SK-N-SH (cell line): ENCODE measurements at regions not wholly inside any gene's neighbourhood (a gene's known extent, or its start where the extent isn't known, plus 50 kb on each side); places are given as distances from the start of the nearest gene placed in this dataset.
"Not testable (repeated sequence)": the region's sequence is repeated elsewhere in the genome, so short reads cannot be mapped to it uniquely, and the experiment has no call there.

ENCODE experiments used
- CTCF ChIA-PET: fragments of 300-600, 350-600 bp; formaldehyde crosslinking; extraction: SDS; loops from one replicate; lab custom pipeline; 2021; lab: Yijun Ruan, JAX
- POLR2A ChIA-PET: fragments of 350-600 bp; sonication (Branson Sonifier 250); formaldehyde crosslinking; extraction: SDS; loops from one replicate; lab custom pipeline; 2020; ENCODE audit warnings: antibody characterized with exemption, inconsistent platforms; lab: Yijun Ruan, JAX
- DNase-seq: peaks from one replicate; pipeline ENCODE4 v3.0.0; 2012
- H2AFZ ChIP-seq: fragments of 200-600 bp; sonication (generic); 2 replicates; pipeline ENCODE4 v1.8.1; 2016; ENCODE audit warnings: antibody characterized with exemption, mild to moderate bottlenecking, low read depth
- H3F3A ChIP-seq: fragments of 200-600 bp; sonication (generic); replicated peaks from 2 replicates; pipeline ENCODE3; 2016; ENCODE audit warnings: antibody characterized with exemption, mild to moderate bottlenecking; ENCODE audit not compliant: insufficient read depth
- H3K27ac ChIP-seq, 2 experiments: fragments of 200-500 bp in 1 of 2; fragments of 200-600 bp in 1 of 2; sonication (Bioruptor generic) in 1 of 2; sonication (generic), shearing (Covaris generic) in 1 of 2; 2 replicates each; pipeline versions ENCODE4 v1.5.1 to v1.6.1; 2014 to 2016; ENCODE audit warnings: low read depth in 2 of 2, inconsistent platforms in 1 of 2, low read length in 1 of 2, mild to moderate bottlenecking in 1 of 2, mixed read lengths in 1 of 2
- H3K27me3 ChIP-seq: fragments of 200-600 bp; sonication (generic), shearing (Covaris generic); 2 replicates; pipeline ENCODE4 v1.6.1; 2016; ENCODE audit warnings: mixed run types; ENCODE audit not compliant: insufficient read depth
- H3K36me3 ChIP-seq, 2 experiments: fragments of 200-500 bp in 1 of 2; fragments of 200-600 bp in 1 of 2; sonication (Bioruptor generic) in 1 of 2; sonication (generic) in 1 of 2; replicated peaks in 1 of 2; 2 replicates each; pipeline versions ENCODE3 to v1.5.1; 2014 to 2016; ENCODE audit warnings: low read length in 1 of 2, mild to moderate bottlenecking in 1 of 2; ENCODE audit not compliant: insufficient read depth in 2 of 2, control insufficient read depth in 1 of 2
- H3K4me1 ChIP-seq, 2 experiments: fragments of 200-500 bp in 1 of 2; fragments of 200-600 bp in 1 of 2; sonication (Bioruptor generic) in 1 of 2; sonication (generic), shearing (Covaris generic) in 1 of 2; 2 replicates each; pipeline versions ENCODE4 v1.5.1 to v1.6.1; 2014 to 2016; ENCODE audit warnings: low read depth in 1 of 2, low read length in 1 of 2, mixed run types in 1 of 2; ENCODE audit not compliant: insufficient read depth in 2 of 2, control insufficient read depth in 1 of 2
- H3K4me2 ChIP-seq: fragments of 200-600 bp; sonication (generic), shearing (Covaris generic); 2 replicates; pipeline ENCODE4 v1.6.1; 2017; ENCODE audit warnings: mixed run types
- H3K4me3 ChIP-seq, 2 experiments: fragments of 200-500 bp in 1 of 2; fragments of 200-600 bp in 1 of 2; sonication (Bioruptor generic) in 1 of 2; sonication (generic), shearing (Covaris generic) in 1 of 2; 2 replicates each; pipeline versions ENCODE4 v1.5.1 to v1.8.1; 2014 to 2016; ENCODE audit warnings: low read depth in 2 of 2, inconsistent platforms in 1 of 2, low read length in 1 of 2, mild to moderate bottlenecking in 1 of 2, mixed read lengths in 1 of 2, moderate library complexity in 1 of 2
- H3K79me2 ChIP-seq: fragments of 200-600 bp; sonication (generic); 2 replicates; pipeline ENCODE4 v1.8.1; 2017; ENCODE audit warnings: mild to moderate bottlenecking; ENCODE audit not compliant: insufficient read depth
- H3K9ac ChIP-seq: fragments of 200-600 bp; sonication (generic); 2 replicates; pipeline ENCODE4 v1.6.1; 2017; ENCODE audit warnings: mixed run types
- H3K9me2 ChIP-seq: fragments of 200-600 bp; sonication (generic); 2 replicates; pipeline ENCODE4 v1.6.1; 2017; ENCODE audit warnings: mixed run types
- H3K9me3 ChIP-seq: fragments of 200-600 bp; sonication (generic); 2 replicates; pipeline ENCODE4 v1.6.1; 2017; ENCODE audit warnings: mixed run types, mild to moderate bottlenecking, moderate library complexity
- H4K20me1 ChIP-seq: fragments of 200-600 bp; sonication (generic); 2 replicates; pipeline ENCODE4 v1.6.1; 2017; ENCODE audit warnings: mild to moderate bottlenecking, mixed run types; ENCODE audit not compliant: insufficient read depth
- ELF1 ChIP-seq: IDR thresholded peaks from 2 replicates; pipeline ENCODE4 v1.4.0; 2012
- FOSL2 ChIP-seq: IDR thresholded peaks from 2 replicates; pipeline ENCODE4 v1.4.0; 2012; ENCODE audit warnings: low read depth, mild to moderate bottlenecking, moderate library complexity, borderline replicate concordance
- FOXM1 ChIP-seq: IDR thresholded peaks from 2 replicates; pipeline ENCODE4 v1.4.0; 2012; ENCODE audit warnings: low read depth, mild to moderate bottlenecking
- MXI1 ChIP-seq: IDR thresholded peaks from 2 replicates; pipeline ENCODE4 v1.6.1; 2012; ENCODE audit warnings: mild to moderate bottlenecking, low read depth, low read length, improper control_type of control experiment
- NFIC ChIP-seq: IDR thresholded peaks from 2 replicates; pipeline ENCODE4 v1.4.0; 2012; ENCODE audit warnings: borderline replicate concordance
- NRF1 ChIP-seq: IDR thresholded peaks from 2 replicates; pipeline ENCODE4 v1.6.1; 2012; ENCODE audit warnings: low read depth, mild to moderate bottlenecking, low read length
- TCF12 ChIP-seq: IDR thresholded peaks from 2 replicates; pipeline ENCODE4 v1.4.0; 2012
- whole genome bisulfite sequencing: methylation state at CpG from one replicate; pipeline ENCODE4 v1.1.6; 2017; ENCODE audit warnings: low lambda C conversion rate; 5-methylcytosine and 5-hydroxymethylcytosine counted together
- TF ChIP-seq, protein P1 (sequence below): fragments of 150-350 bp; IDR thresholded peaks from 2 replicates; pipeline ENCODE4 v1.6.1; 2017; ENCODE audit warnings: antibody characterized with exemption, low read length, low read depth, borderline replicate concordance
- TF ChIP-seq, protein P2 (sequence below): IDR thresholded peaks from 2 replicates; pipeline ENCODE4 v1.4.0; 2012; ENCODE audit warnings: low read depth
- TF ChIP-seq, protein P3 (sequence below): IDR thresholded peaks from 2 replicates; pipeline ENCODE4 v1.4.0; 2012; ENCODE audit warnings: low read depth, borderline replicate concordance
- TF ChIP-seq, protein P4 (sequence below): fragments of 200-600 bp; sonication (generic); IDR thresholded peaks from 2 replicates; pipeline ENCODE4 v1.6.1; 2017; ENCODE audit warnings: antibody characterized with exemption, mild to moderate bottlenecking, moderate library complexity
- TF ChIP-seq, protein P5 (sequence below): IDR thresholded peaks from 2 replicates; pipeline ENCODE4 v1.6.1; 2012; ENCODE audit warnings: mild to moderate bottlenecking, low read depth, low read length, moderate library complexity
- TF ChIP-seq, protein P6 (sequence below): IDR thresholded peaks from 2 replicates; pipeline ENCODE4 v1.4.0; 2012; ENCODE audit warnings: low read depth, borderline replicate concordance

DNA sequence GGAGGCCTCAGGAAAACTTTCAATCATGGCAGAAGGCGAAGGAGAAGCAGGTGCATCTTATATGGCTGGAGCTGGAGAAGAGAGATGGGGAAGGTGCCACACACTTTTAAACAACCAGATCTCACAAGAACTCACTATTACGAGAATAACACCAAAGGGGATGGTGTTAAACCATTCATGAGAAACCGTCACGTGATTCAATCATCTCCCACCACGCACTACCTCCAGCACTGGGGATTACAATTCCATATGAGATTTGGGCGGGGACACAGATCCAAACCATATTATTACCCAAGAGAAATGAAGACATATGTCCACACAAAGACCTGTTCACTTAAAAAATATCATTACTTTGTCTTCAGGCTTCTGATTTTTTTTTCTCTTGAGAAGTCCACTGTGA, 518.5 kb downstream of the DCDC2C start:
- Histone ChIP-seq H2AFZ (no peak overlapping the region), H3K9me3 (no peaks in the 10 kb centered on the region), H4K20me1 (no peaks in the 10 kb centered on the region), H3F3A (no peaks in the 10 kb centered on the region), H3K27me3 (no peaks in the 10 kb centered on the region)
- DNase-seq = no peak
- ChIA-PET CTCF (no interaction called here), POLR2A (no interaction called here)
- WGBS = 21% methylated on average over 6 of the region's 6 CpGs
- TF ChIP-seq TCF12 = no peak
- TF ChIP-seq FOSL2 = no peak
- no peak for TF ChIP-seq FOXM1
- TF ChIP-seq, protein P1, sequence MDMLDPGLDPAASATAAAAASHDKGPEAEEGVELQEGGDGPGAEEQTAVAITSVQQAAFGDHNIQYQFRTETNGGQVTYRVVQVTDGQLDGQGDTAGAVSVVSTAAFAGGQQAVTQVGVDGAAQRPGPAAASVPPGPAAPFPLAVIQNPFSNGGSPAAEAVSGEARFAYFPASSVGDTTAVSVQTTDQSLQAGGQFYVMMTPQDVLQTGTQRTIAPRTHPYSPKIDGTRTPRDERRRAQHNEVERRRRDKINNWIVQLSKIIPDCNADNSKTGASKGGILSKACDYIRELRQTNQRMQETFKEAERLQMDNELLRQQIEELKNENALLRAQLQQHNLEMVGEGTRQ = no peak
- TF ChIP-seq NFIC = no peak
- TF ChIP-seq, protein P2, sequence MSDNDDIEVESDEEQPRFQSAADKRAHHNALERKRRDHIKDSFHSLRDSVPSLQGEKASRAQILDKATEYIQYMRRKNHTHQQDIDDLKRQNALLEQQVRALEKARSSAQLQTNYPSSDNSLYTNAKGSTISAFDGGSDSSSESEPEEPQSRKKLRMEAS = no peak
- TF ChIP-seq, protein P3, sequence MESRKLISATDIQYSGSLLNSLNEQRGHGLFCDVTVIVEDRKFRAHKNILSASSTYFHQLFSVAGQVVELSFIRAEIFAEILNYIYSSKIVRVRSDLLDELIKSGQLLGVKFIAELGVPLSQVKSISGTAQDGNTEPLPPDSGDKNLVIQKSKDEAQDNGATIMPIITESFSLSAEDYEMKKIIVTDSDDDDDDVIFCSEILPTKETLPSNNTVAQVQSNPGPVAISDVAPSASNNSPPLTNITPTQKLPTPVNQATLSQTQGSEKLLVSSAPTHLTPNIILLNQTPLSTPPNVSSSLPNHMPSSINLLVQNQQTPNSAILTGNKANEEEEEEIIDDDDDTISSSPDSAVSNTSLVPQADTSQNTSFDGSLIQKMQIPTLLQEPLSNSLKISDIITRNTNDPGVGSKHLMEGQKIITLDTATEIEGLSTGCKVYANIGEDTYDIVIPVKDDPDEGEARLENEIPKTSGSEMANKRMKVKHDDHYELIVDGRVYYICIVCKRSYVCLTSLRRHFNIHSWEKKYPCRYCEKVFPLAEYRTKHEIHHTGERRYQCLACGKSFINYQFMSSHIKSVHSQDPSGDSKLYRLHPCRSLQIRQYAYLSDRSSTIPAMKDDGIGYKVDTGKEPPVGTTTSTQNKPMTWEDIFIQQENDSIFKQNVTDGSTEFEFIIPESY = no peak
- TF ChIP-seq NRF1 = no peak
- TF ChIP-seq, protein P4, sequence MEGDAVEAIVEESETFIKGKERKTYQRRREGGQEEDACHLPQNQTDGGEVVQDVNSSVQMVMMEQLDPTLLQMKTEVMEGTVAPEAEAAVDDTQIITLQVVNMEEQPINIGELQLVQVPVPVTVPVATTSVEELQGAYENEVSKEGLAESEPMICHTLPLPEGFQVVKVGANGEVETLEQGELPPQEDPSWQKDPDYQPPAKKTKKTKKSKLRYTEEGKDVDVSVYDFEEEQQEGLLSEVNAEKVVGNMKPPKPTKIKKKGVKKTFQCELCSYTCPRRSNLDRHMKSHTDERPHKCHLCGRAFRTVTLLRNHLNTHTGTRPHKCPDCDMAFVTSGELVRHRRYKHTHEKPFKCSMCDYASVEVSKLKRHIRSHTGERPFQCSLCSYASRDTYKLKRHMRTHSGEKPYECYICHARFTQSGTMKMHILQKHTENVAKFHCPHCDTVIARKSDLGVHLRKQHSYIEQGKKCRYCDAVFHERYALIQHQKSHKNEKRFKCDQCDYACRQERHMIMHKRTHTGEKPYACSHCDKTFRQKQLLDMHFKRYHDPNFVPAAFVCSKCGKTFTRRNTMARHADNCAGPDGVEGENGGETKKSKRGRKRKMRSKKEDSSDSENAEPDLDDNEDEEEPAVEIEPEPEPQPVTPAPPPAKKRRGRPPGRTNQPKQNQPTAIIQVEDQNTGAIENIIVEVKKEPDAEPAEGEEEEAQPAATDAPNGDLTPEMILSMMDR = no peak
- TF ChIP-seq, protein P5, sequence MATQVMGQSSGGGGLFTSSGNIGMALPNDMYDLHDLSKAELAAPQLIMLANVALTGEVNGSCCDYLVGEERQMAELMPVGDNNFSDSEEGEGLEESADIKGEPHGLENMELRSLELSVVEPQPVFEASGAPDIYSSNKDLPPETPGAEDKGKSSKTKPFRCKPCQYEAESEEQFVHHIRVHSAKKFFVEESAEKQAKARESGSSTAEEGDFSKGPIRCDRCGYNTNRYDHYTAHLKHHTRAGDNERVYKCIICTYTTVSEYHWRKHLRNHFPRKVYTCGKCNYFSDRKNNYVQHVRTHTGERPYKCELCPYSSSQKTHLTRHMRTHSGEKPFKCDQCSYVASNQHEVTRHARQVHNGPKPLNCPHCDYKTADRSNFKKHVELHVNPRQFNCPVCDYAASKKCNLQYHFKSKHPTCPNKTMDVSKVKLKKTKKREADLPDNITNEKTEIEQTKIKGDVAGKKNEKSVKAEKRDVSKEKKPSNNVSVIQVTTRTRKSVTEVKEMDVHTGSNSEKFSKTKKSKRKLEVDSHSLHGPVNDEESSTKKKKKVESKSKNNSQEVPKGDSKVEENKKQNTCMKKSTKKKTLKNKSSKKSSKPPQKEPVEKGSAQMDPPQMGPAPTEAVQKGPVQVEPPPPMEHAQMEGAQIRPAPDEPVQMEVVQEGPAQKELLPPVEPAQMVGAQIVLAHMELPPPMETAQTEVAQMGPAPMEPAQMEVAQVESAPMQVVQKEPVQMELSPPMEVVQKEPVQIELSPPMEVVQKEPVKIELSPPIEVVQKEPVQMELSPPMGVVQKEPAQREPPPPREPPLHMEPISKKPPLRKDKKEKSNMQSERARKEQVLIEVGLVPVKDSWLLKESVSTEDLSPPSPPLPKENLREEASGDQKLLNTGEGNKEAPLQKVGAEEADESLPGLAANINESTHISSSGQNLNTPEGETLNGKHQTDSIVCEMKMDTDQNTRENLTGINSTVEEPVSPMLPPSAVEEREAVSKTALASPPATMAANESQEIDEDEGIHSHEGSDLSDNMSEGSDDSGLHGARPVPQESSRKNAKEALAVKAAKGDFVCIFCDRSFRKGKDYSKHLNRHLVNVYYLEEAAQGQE = no peak
- no peak for TF ChIP-seq ELF1
- TF ChIP-seq, protein P6, sequence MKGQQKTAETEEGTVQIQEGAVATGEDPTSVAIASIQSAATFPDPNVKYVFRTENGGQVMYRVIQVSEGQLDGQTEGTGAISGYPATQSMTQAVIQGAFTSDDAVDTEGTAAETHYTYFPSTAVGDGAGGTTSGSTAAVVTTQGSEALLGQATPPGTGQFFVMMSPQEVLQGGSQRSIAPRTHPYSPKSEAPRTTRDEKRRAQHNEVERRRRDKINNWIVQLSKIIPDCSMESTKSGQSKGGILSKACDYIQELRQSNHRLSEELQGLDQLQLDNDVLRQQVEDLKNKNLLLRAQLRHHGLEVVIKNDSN = no peak
- no peak for TF ChIP-seq MXI1
- TF ChIP-seq, all 33 proteins: peak for 0
- Histone ChIP-seq H3K4me2 (no peak overlapping the region), H3K9me2 (no peaks in the 10 kb centered on the region), H3K4me1 (no peaks in the 10 kb centered on the region), H3K27ac (no peak overlapping the region), H3K79me2 (no peaks in the 10 kb centered on the region), H3K36me3 (no peaks in the 10 kb centered on the region), H3K4me3 (no peak overlapping the region), H3K9ac (no peak overlapping the region)

DNA sequence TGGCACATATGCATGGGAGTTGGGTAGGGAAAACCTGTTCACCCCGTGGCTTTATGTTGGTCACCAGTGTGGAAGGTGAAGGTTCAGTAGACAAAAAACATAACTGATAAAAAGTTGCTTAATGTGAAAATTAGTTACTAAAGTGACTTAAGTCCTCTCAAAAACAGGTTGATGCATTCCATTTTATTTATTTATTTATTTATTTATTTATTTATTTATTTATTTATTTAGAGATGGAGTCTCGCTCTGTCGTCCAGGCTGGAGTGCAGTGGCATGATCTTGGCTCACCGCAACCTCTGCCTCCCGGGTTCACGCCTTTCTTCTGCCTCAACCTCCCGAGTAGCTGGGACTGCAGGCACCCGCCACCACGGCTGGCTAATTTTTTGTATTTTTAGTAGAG, 541.0 kb downstream of the DCDC2C start:
- H3K9ac ChIP-seq, POLR2A ChIA-PET, H3K9me2 ChIP-seq, H3F3A ChIP-seq, H3K4me2 ChIP-seq, H2AFZ ChIP-seq, H3K27me3 ChIP-seq, H4K20me1 ChIP-seq, H3K27ac ChIP-seq, H3K79me2 ChIP-seq, DNase-seq, H3K4me3 ChIP-seq, H3K36me3 ChIP-seq, H3K4me1 ChIP-seq: not testable (repeated sequence)
- CTCF ChIA-PET = interaction anchor here (1.7 kb wide), 1 partner anchor 29 kb away, joined by 3 read pairs; no protein-coding TSS in a partner anchor
- 58% methylated on average over 9 of the region's 9 CpGs for WGBS
- H3K9me3 ChIP-seq = peaks cover 15% of the 10 kb centered on the region
